GM12878 (cell line): ENCODE measurements at regions not wholly inside any gene's neighbourhood (a gene's known extent, or its start where the extent isn't known, plus 50 kb on each side); places are given as distances from the start of the nearest gene placed in this dataset.
A peak's percentile ranks its signal among the peaks of the same experiment; 100 is the strongest.

Experiments
- ATAC-seq: fragments of 200-7000 bp; cut with Tn5 transposase; 3 replicates; pipeline ENCODE4 v1.9.1; 2020; ENCODE audit warnings: mild to moderate bottlenecking, moderate library complexity
- BruUV-seq: library from RNA; stranded (reverse); fragments of 400-500 nt; replicated peaks from 2 replicates; lab custom pipeline; 2021; lab: Mats Ljungman, UMichigan
- CTCF ChIA-PET: fragments of 300-600 bp; sonication (Branson Sonifier 250); formaldehyde crosslinking; extraction: SDS; loops from one replicate; lab custom pipeline; 2021; ENCODE audit warnings: inconsistent platforms; lab: Yijun Ruan, JAX
- POLR2A ChIA-PET: fragments of 350-600 bp; formaldehyde crosslinking; extraction: SDS; loops from one replicate; lab custom pipeline; 2021; ENCODE audit warnings: inconsistent platforms; lab: Charles Lee
- RAD21 ChIA-PET: fragments of 300-600 bp; sonication (Branson Sonifier 250); formaldehyde crosslinking; loops from one replicate; lab custom pipeline; 2023; ENCODE audit warnings: antibody characterized with exemption; ENCODE audit not compliant: unreplicated experiment; lab: Charles Lee
- SMC1A ChIA-PET: fragments of 300-600 bp; sonication (Branson Sonifier 250); formaldehyde crosslinking; loops from one replicate; lab custom pipeline; 2023; ENCODE audit not compliant: unreplicated experiment, uncharacterized antibody; lab: Charles Lee
- DNase-seq: peaks from one replicate; pipeline ENCODE4 v3.0.0-alpha.2; 2011; ENCODE audit warnings: low read depth, low spot score
- FAIRE-seq: peaks from 3 replicates; lab custom pipeline; 2011; peaks lifted over from hg19 to GRCh38; lab: Jason Lieb, UNC
- H2AFZ ChIP-seq: 2 replicates; pipeline ENCODE4 v1.6.0; 2011; ENCODE audit warnings: low read depth, low read length, control low read depth; ENCODE audit not compliant: control insufficient read depth
- H3K27ac ChIP-seq: 2 replicates; pipeline ENCODE4 v1.5.1; 2011; ENCODE audit warnings: control low read depth; ENCODE audit not compliant: control insufficient read depth, insufficient read depth
- H3K27me3 ChIP-seq, 2 experiments: replicated peaks in 1 of 2; 2 replicates each; pipeline versions ENCODE4 v1.6.0 to v1.6.1; 2011; ENCODE audit warnings: low read length in 1 of 2; ENCODE audit not compliant: control insufficient read depth in 2 of 2, insufficient read depth in 2 of 2
- H3K36me3 ChIP-seq, 2 experiments: 2 replicates each; pipeline ENCODE4 v1.5.1; 2011; ENCODE audit warnings: low read length in 1 of 2; ENCODE audit not compliant: control insufficient read depth in 2 of 2, insufficient read depth in 2 of 2
- H3K4me1 ChIP-seq: 2 replicates; pipeline ENCODE4 v1.6.1; 2011; ENCODE audit warnings: mild to moderate bottlenecking, low read length, moderate library complexity, mixed read lengths; ENCODE audit not compliant: control insufficient read depth, insufficient read depth
- H3K4me2 ChIP-seq: 2 replicates; pipeline ENCODE4 v1.6.0; 2011; ENCODE audit warnings: control low read depth; ENCODE audit not compliant: control insufficient read depth, insufficient read depth
- H3K4me3 ChIP-seq: fragments of 200-600 bp; sonication (generic); 2 replicates; pipeline ENCODE4 v1.5.1; 2016
- H3K79me2 ChIP-seq: 2 replicates; pipeline ENCODE4 v1.6.0; 2011; ENCODE audit warnings: low read length; ENCODE audit not compliant: control insufficient read depth, insufficient read depth
- H3K9ac ChIP-seq: 2 replicates; pipeline ENCODE4 v1.8.0; 2011; ENCODE audit warnings: low read length, control low read depth, mixed read lengths; ENCODE audit not compliant: control insufficient read depth, insufficient read depth
- H3K9me3 ChIP-seq: replicated peaks from 3 replicates; pipeline ENCODE4 v1.5.1; 2011; ENCODE audit warnings: mild to moderate bottlenecking, low read length; ENCODE audit not compliant: control insufficient read depth, insufficient read depth
- H4K20me1 ChIP-seq: 2 replicates; pipeline ENCODE4 v1.6.0; 2011; ENCODE audit not compliant: control insufficient read depth, insufficient read depth
- KDM1A ChIP-seq: fragments of 200-600 bp; sonication (generic); IDR thresholded peaks from 2 replicates; pipeline ENCODE4 v1.6.1; 2016; ENCODE audit warnings: borderline replicate concordance
- POLR2AphosphoS5 ChIP-seq: IDR thresholded peaks from 2 replicates; pipeline ENCODE4 v1.6.1; 2011; ENCODE audit warnings: mild to moderate bottlenecking, low read length, inconsistent platforms
- WGBS: methylation state at CpG from one replicate; pipeline ENCODE4 v1.1.6; 2016; ENCODE audit warnings: low lambda C conversion rate; ENCODE audit not compliant: insufficient replicate concordance, insufficient coverage; ENCODE audit errors: missing lambda C conversion rate; 5-methylcytosine and 5-hydroxymethylcytosine counted together
- in situ Hi-C: fragments of 300-500 bp; cut with MboI; formaldehyde crosslinking; loops from 9 replicates; pipeline ENCODE4 v1.14.3; 2018; ENCODE audit warnings: mixed read lengths
- intact Hi-C: fragments of 100-400 bp; cut with micrococcal nuclease; formaldehyde crosslinking; loops from one replicate; pipeline ENCODE4 v1.14.2; 2022; ENCODE audit not compliant: unreplicated experiment
- TF ChIP-seq, protein P1 (sequence below): fragments of 450-650 bp; IDR thresholded peaks from 2 replicates; pipeline ENCODE4 v1.6.1; 2017; ENCODE audit warnings: low read depth, mild to moderate bottlenecking, moderate library complexity
- TF ChIP-seq, protein P2 (sequence below): fragments of 450-650 bp; IDR thresholded peaks from 2 replicates; pipeline ENCODE4 v1.6.1; 2017; ENCODE audit warnings: mild to moderate bottlenecking

DNA sequence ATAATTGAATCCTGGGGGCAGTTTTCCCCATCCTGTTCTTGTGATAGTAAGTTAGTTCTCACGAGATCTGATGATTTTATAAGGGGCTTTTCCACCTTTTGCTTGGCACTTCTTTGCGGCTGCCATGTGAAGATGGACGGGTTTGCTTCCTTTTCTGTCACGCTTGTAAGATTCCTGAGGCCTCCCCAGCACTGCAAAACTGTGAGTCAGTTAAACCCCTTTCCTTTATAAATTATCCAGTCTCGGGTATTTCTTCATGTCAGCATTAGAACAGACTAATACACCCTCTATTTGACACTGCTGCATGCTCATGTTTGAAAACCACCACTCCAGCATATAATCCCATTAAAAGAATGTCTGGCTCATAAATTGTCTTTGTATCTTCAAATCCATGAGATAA lies 264.4 kb upstream of the ITM2A start:
- Histone ChIP-seq H3K27ac (no peak overlapping the region), H3K4me3 (no peak overlapping the region), H3K79me2 (no peaks in the 10 kb centered on the region), H4K20me1 (no peaks in the 10 kb centered on the region), H3K27me3 (no peaks in the 10 kb centered on the region), H3K9me3 (no peaks in the 10 kb centered on the region; the same call in 2 of the 3 replicates), H3K9ac (no peak overlapping the region), H2AFZ (no peak overlapping the region)
- intact Hi-C loops (no loop called here), in situ Hi-C loops (no loop called here)
- 51% methylated on average over 5 of the region's 5 CpGs for whole genome bisulfite sequencing
- no peak for FAIRE-seq
- ChIA-PET RAD21 (interaction anchor here (0.9 kb wide), 1 partner anchor 34 kb away, joined by 3 read pairs; no protein-coding TSS in a partner anchor), SMC1A (no interaction called here), CTCF (no interaction called here)
- no TSS peak for BruUV-seq
- no peak for DNase-seq
- TF ChIP-seq POLR2AphosphoS5 (no peak), KDM1A (no peak)
- TF ChIP-seq, protein P1, sequence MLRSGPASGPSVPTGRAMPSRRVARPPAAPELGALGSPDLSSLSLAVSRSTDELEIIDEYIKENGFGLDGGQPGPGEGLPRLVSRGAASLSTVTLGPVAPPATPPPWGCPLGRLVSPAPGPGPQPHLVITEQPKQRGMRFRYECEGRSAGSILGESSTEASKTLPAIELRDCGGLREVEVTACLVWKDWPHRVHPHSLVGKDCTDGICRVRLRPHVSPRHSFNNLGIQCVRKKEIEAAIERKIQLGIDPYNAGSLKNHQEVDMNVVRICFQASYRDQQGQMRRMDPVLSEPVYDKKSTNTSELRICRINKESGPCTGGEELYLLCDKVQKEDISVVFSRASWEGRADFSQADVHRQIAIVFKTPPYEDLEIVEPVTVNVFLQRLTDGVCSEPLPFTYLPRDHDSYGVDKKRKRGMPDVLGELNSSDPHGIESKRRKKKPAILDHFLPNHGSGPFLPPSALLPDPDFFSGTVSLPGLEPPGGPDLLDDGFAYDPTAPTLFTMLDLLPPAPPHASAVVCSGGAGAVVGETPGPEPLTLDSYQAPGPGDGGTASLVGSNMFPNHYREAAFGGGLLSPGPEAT = peak; percentile 22; the same call in 1 of the 2 replicates
- TF ChIP-seq, protein P2, sequence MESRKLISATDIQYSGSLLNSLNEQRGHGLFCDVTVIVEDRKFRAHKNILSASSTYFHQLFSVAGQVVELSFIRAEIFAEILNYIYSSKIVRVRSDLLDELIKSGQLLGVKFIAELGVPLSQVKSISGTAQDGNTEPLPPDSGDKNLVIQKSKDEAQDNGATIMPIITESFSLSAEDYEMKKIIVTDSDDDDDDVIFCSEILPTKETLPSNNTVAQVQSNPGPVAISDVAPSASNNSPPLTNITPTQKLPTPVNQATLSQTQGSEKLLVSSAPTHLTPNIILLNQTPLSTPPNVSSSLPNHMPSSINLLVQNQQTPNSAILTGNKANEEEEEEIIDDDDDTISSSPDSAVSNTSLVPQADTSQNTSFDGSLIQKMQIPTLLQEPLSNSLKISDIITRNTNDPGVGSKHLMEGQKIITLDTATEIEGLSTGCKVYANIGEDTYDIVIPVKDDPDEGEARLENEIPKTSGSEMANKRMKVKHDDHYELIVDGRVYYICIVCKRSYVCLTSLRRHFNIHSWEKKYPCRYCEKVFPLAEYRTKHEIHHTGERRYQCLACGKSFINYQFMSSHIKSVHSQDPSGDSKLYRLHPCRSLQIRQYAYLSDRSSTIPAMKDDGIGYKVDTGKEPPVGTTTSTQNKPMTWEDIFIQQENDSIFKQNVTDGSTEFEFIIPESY = no peak
- TF ChIP-seq, all 136 proteins: peak for 1
- H3K36me3 ChIP-seq = no peaks in the 10 kb centered on the region
- no peaks in the 10 kb centered on the region for H3K4me1 ChIP-seq
- no peak overlapping the region for H3K4me2 ChIP-seq
- POLR2A ChIA-PET = interaction anchor here (0.6 kb wide), 1 partner anchor 17 kb away, joined by 3 read pairs; no protein-coding TSS in a partner anchor
- ATAC-seq = peak; percentile 25
